ENCODE measurements at regions not wholly inside any gene's neighbourhood (a gene's known extent, or its start where the extent isn't known, plus 50 kb on each side); places are given as distances from the start of the nearest gene placed in this dataset.

GRCh38 chr9:95763983-95764382, 111.5 kb upstream of the ERCC6L2 start (continued):
- TF ChIP-seq ZNF391 (tag by site-specific recombination; IDR thresholded peaks at IDR 0.05; ENCODE audit: borderline replicate concordance, low read depth) = no peak
- no peak for TF ChIP-seq MZF1 (tag by site-specific recombination; IDR thresholded peaks at IDR 0.05; ENCODE audit: borderline replicate concordance)
- TF ChIP-seq ZSCAN16 (tag by site-specific recombination; IDR thresholded peaks at IDR 0.05) = no peak
- no peak for TF ChIP-seq ZNF341 (tag by site-specific recombination; IDR thresholded peaks at IDR 0.05; ENCODE audit: low read depth)

DNA sequence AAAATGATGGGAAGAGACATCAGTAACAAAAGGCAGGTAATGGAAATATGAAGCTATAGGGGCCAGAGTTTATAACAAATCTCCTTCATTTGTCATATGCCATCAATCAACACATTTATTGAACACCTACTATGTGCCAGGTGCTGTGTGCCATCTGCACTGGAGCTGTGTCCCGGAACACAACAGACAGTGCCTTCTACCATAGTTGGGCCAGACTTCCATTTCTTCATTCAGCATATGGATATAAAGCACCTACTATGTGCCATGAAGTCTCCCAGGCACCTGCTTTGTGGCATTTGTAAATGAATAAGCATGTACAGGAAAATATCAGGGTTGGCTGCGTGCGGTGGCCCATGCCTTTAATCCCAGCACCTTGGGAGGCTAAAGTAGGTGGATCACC, 112.5 kb upstream of the ERCC6L2 start:
- TF ChIP-seq ZNF354C (tag by site-specific recombination; IDR thresholded peaks at IDR 0.05; ENCODE audit: borderline replicate concordance, low read depth) (no peak), ZNF174 (tag by site-specific recombination; IDR thresholded peaks at IDR 0.05) (no peak), BCL11A (tag by site-specific recombination; IDR thresholded peaks at IDR 0.05; ENCODE audit: low read depth) (no peak), ZNF626 (tag by site-specific recombination; IDR thresholded peaks at IDR 0.05) (no peak), ZBTB17 (tag by site-specific recombination; IDR thresholded peaks at IDR 0.05) (no peak), ZNF555 (tag by site-specific recombination; conservative IDR thresholded peaks at IDR 0.05) (no peak), ZNF600 (tag by site-specific recombination; IDR thresholded peaks at IDR 0.05) (no peak), INSM2 (tag by site-specific recombination; IDR thresholded peaks at IDR 0.05) (no peak), ZNF677 (tag by site-specific recombination; IDR thresholded peaks at IDR 0.05) (no peak), ZFP69B (tag by site-specific recombination; IDR thresholded peaks at IDR 0.05) (no peak), ZNF426 (tag by site-specific recombination; IDR thresholded peaks at IDR 0.05) (no peak), ZNF488 (tag by site-specific recombination; IDR thresholded peaks at IDR 0.05) (no peak), RBAK (tag by site-specific recombination; IDR thresholded peaks at IDR 0.05) (no peak), ZNF707 (tag by site-specific recombination; IDR thresholded peaks at IDR 0.05) (no peak), ZNF423 (tag by site-specific recombination; IDR thresholded peaks at IDR 0.05) (no peak), ZNF843 (tag by site-specific recombination; IDR thresholded peaks at IDR 0.05) (no peak)
- Histone ChIP-seq H3K36me3 (ENCODE audit: control insufficient read depth in 2 of 2, insufficient read depth in 1 of 2, low read length in 2 of 2) (no peaks in the 10 kb centered on the region), H3K27ac (ENCODE audit: extremely low read depth, low read depth, low read length) (no peak overlapping the region), H3K4me3 (ENCODE audit: low read depth, low read length) (no peak overlapping the region), H3K4me1 (ENCODE audit: control insufficient read depth, insufficient read depth, low read length) (peaks cover 3% of the 10 kb centered on the region; the same call in 1 of the 2 replicates), H3K9me3 (ENCODE audit: control insufficient read depth, insufficient read depth, low read depth, low read length) (no peaks in the 10 kb centered on the region)
- ChIA-PET CTCF (interaction anchor here (0.6 to 1.0 kb wide), 2 partner anchors 435 to 1111 kb away, joined by 3 read pairs; no protein-coding TSS in a partner anchor), POLR2A (interaction anchor here (1.2 kb wide), 1 partner anchor 112 kb away, joined by 4 read pairs; the partner anchor contains the start of gene ERCC6L2)

DNA sequence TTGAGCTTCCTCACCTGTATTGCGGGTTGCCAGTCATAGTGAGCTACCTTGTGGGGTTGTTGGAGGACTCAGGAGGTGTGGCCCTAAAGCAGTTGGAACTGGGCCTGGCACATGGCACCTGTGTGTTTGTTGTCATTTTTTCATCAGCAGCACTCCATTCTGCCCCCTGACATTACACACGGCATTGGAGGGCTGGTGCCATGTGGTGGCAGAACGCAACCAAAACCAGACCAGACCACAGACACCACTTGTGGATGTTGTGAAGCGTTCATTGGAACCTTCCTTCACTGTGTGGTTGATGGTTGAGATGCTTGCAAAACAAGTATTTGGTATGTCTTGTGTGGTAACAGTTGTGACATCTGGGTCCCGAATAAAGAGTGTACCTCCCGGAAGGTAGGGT, 113.2 kb upstream of the ERCC6L2 start:
- H3K4me3 ChIP-seq (ENCODE audit: low read depth, low read length) = no peak overlapping the region
- H3K36me3 ChIP-seq (ENCODE audit: control insufficient read depth in 2 of 2, insufficient read depth in 1 of 2, low read length in 2 of 2) = no peaks in the 10 kb centered on the region
- TF ChIP-seq, protein P1, sequence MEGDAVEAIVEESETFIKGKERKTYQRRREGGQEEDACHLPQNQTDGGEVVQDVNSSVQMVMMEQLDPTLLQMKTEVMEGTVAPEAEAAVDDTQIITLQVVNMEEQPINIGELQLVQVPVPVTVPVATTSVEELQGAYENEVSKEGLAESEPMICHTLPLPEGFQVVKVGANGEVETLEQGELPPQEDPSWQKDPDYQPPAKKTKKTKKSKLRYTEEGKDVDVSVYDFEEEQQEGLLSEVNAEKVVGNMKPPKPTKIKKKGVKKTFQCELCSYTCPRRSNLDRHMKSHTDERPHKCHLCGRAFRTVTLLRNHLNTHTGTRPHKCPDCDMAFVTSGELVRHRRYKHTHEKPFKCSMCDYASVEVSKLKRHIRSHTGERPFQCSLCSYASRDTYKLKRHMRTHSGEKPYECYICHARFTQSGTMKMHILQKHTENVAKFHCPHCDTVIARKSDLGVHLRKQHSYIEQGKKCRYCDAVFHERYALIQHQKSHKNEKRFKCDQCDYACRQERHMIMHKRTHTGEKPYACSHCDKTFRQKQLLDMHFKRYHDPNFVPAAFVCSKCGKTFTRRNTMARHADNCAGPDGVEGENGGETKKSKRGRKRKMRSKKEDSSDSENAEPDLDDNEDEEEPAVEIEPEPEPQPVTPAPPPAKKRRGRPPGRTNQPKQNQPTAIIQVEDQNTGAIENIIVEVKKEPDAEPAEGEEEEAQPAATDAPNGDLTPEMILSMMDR (tag by site-specific recombination; IDR thresholded peaks at IDR 0.05) = no peak
- TF ChIP-seq ZBTB10 (tag by site-specific recombination; IDR thresholded peaks at IDR 0.05) (no peak), ZNF610 (tag by site-specific recombination; IDR thresholded peaks at IDR 0.05; ENCODE audit: borderline replicate concordance) (no peak), SALL2 (tag by site-specific recombination; IDR thresholded peaks at IDR 0.05; ENCODE audit: borderline replicate concordance) (no peak)
- H3K4me1 ChIP-seq (ENCODE audit: control insufficient read depth, insufficient read depth, low read length) = peaks cover 3% of the 10 kb centered on the region; the same call in 1 of the 2 replicates
- no peaks in the 10 kb centered on the region for H3K9me3 ChIP-seq (ENCODE audit: control insufficient read depth, insufficient read depth, low read depth, low read length)
- ChIA-PET POLR2A (no interaction called here), CTCF (interaction anchor here (0.6 to 1.0 kb wide), 2 partner anchors 435 to 1111 kb away, joined by 3 read pairs; no protein-coding TSS in a partner anchor)
- no peak overlapping the region for H3K27ac ChIP-seq (ENCODE audit: extremely low read depth, low read depth, low read length)
